HG02970 (cell line): ENCODE measurements at regions not wholly inside any gene's neighbourhood (a gene's known extent, or its start where the extent isn't known, plus 50 kb on each side); places are given as distances from the start of the nearest gene placed in this dataset.

Experiments
- ATAC-seq: cut with Tn5 transposase; IDR thresholded peaks from one replicate; pipeline ENCODE4 v1.9.1; 2021; ENCODE audit warnings: mild to moderate bottlenecking, moderate library complexity, moderate number of reproducible peaks; ENCODE audit not compliant: unreplicated experiment, low FRiP score

DNA sequence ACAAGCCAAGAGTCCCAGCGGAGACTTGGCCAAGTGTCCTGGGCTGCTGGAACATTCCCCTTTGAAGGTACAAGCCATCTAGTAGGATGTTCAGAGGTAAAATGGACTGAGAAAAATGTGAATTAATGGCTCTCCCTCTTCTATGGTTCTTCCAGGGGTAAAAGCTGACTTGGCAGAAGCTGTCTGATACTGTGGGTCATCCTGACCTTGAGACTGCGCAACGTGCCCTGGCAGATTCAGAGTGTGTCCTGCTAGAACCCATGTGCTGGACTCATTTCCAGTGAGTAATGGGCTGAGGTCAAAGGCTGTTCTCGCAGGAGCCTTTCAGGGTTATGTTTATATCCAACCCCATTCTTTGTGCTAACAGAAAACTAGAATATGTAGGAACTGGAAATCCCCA, 423.0 kb upstream of the CD180 start:
- no peak for ATAC-seq

DNA sequence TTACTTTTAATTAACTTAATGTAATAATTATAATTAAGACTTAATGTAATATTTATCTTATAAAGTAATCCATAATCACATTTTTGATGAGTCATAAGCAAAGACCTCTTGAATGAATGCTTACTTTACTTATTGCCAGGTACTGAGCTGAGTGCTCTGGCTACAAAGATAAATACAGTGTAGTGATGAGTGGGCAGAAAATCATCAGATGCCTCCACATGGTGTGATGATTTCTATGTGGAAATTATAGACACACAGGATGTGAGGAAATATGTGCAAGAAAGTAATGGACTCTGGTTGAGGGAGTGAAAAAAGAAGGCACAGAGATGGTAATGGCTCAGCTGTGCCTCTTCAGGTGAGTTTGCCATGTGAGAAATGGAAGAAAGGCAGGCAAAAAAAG, 422.6 kb upstream of the CD180 start:
- ATAC-seq, result no peak

DNA sequence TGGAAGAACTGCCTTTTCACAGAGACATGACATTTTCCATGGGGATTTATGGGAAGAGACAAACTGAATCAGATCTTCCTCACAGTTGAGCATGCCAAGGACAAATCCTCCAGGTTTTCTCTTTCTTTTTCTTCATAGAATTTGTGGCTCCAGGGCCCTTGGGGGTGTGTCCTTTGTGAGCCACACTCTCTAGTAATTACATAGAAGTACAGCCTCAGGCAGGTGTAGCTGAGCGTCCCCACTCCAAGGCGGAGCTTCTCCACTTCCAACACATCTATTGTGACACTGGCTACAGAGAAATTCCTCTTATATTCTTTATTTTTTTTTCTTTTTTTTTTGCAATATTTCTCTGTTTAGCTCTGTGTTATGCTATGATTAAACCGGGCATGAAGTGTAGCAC, 420.5 kb upstream of the CD180 start:
- no peak for ATAC-seq

DNA sequence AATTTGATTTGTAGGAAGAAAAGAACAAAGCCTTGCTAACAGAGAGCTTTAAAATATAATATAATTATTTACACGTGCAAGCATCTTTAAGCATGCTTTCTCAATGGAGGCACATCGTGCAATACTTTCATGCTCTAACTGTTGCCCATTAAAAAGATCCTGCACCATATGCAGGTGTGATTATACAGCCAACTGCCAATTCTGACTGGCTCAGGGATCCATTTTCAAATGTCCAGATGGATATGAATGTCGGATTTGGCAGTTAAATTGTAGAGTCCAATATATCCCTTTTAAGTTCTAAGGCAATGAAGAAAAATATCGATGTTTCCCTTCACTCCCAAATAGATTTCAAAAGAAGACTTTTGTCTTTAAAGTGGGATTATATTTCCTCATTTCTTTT, 416.4 kb upstream of the CD180 start:
- ATAC-seq, result no peak

GRCh38 chr5:67610186-67610912, 413.8 kb upstream of the CD180 start:
- no peak for ATAC-seq

GRCh38 chr5:67607958-67608357, 411.4 kb upstream of the CD180 start:
- ATAC-seq, result no peak

DNA sequence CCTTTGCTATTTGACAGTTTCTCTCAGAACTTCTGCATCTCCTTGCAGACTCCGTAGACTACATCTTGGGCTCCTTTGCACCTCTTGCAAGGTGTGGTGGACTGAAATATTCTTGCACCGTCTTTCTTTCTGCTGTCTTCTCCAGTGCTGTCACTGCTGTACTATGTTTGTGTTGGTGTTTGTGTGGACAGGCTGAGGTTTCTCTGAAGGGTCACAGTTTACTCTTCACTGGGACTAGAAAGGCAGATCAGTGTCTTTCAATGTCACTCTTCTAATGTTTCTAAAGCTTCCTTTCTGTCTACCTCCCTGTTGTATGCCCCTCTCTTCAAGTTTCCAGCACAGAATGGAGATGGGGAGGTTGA, 410.0 kb upstream of the CD180 start:
- ATAC-seq, result no peak

DNA sequence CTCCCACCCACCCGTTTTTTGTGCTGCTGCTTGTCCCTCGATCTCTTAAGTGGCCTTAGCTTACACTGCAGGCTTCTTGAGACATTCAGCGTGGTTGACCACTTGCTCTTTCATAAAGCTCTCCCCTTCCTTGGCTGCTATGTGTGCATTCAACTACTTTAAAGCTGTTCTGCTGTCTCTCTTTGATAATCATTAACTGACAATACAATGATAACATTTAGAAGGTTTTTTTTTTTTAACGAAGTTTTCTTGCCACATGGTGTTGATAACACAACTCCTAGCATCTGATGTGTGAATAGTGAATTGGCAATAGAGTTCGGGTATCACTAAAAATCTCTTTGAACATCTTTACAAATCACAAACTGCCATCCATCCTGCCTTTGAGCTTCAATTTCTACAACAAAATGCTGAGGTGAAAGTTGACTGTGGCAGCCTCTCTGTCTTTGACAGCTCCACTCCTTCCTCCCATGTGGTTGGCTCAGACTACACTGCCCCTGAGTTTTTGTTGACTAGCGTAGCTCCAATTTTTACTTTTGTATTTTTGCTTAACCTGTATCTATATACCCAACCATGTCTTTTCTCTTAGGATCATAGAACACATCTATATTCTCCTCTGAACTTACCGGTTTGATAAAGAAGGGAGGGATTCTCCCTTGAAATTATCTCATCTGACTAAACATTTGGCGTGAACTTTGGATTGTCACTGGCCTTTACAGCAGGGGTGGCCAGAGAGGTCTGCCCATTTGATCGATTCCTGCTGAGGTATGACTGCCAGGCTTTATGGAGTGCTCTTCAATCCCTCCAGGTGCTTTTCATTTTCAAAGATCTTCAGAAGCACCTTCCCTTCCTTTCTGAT, 409.4 kb upstream of the CD180 start:
- ATAC-seq, result no peak

DNA sequence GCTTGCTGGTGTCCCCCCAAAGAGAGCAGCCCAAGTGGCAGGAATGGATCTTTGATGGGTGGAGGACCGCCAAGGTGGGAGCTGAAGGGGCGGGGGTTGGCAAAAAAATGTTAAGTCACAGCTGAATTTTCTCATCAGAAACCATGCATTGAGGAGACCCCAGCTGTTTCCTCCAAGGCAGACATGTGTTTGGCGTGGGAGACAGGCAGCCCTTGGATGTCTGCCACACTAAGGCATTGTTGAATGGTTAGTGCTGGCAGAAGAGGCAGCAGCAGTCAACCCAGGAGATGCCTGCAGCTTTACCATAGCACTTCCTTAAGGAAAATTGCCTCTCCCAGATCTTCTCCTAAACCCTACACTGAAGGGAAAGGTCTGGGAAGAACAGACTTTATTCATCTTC, 394.9 kb upstream of the CD180 start:
- no peak for ATAC-seq

DNA sequence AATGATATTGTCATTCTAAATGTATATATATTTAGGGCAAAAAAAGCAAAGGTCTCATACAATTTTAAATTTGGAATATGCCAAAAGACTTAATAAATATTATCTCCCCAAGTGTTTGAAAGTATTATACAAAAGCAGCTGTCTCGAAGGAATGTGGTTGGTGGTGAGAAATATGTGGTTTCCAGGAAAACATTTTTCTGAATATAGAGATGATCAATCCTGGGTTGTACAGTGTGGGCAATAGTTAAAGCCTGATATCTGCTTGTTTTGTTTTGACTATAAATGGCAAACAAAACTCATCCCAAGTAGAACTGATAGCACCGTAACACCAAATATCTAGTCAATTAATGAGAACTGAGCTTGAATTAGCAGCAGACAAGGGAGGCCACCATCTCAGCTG, 391.8 kb upstream of the CD180 start:
- ATAC-seq, result no peak

DNA sequence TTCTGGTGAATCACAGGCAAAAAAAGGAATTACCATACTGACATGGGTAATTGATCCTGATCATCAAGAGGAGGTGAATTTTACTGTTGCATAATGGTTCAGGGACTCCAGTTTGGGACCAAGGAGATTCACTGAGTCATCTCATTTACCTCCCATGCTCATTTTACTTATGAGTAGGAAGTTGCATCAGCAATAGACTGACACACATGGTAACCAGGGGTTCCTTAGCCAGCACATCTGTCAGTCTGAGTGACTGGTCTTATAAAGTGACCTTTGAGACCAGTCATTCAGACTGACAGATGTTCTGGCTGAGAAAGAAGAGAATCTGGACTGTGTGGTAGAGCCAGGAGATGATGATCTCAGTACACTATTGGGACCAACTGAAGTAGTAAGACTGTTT, 384.6 kb upstream of the CD180 start:
- ATAC-seq, result no peak

DNA sequence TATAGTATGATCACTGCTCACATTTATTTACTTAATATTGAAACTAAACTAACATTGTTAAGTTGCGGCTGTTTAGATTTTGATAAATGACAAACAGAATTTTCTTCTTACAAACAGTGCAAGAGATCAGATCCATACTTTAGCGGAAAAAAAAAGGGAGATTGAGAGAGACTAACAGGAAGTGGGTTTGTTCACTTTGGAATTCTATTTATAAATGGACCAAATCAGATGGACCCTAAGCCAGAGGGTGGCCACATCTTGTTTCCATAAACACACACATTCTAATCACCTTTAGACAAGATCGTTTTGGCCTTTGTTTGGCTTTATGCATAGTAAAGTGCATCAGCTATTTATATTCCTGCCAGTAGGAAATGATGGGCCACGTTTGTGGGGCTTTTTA, 381.4 kb upstream of the CD180 start:
- ATAC-seq, result no peak

GRCh38 chr5:67577424-67577823, 380.8 kb upstream of the CD180 start:
- ATAC-seq, result no peak

DNA sequence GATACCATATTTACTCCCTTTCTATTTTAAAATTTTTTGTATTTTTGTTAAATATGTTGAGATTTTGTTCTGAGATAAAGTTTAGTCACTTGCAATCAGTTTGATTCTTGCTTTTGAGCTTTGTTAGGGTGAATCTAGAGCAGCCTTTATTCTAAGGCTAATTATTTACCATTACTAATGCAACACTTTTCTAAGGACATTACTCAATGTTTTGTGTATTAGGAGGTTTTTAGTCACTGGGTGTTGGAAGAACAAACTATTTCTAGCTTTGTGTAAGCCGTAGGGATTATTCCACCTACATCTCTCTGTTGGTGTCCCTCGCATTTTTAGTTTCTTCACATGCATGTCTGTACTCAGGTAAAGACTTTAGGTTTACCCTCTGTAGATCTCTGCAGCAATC, 379.5 kb upstream of the CD180 start:
- no peak for ATAC-seq

DNA sequence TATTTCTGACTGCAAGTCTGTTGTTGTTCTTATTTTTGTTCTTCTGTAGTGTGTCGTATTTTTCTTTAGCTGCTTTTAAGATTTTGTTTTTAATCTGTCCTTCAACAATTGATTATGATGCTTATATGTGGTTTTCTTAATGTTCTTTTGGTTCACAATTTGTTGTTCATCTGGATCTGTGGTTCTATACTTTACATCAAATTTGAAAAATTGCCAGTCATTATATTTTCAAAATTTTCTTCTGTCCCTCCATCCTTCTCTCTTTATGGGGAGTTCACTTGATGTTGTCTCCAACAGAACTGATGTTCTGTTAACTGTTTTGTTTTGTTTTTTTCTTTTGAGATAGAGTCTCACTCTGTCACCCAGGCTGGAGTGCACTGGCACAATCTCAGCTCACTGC, 378.5 kb upstream of the CD180 start:
- no peak for ATAC-seq

GRCh38 chr5:67561151-67561932, 364.7 kb upstream of the CD180 start:
- no peak for ATAC-seq

GRCh38 chr5:67552773-67553172, 356.2 kb upstream of the CD180 start:
- ATAC-seq, result no peak

GRCh38 chr5:67549947-67550346, 353.3 kb upstream of the CD180 start:
- ATAC-seq, result no peak

DNA sequence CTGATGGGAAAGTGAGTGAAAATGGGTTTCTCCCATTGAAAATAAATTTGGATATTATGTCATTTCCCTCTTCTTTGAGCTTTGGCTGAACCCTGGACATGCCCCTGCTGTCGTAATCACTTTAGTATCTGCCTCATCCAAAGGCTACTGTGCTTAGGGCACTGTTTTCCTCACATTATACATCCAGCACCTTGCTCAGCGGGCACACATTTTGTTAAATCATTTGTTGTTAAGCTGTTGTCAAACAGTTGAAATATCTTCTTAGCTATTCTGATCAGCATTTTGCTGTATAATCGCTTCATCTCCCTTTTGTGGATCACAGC, 352.7 kb upstream of the CD180 start:
- ATAC-seq, result no peak

- ATAC-seq, result no peak
Measured at GRCh38 chr5:67548520-67549295, 352.1 kb upstream of the CD180 start.

DNA sequence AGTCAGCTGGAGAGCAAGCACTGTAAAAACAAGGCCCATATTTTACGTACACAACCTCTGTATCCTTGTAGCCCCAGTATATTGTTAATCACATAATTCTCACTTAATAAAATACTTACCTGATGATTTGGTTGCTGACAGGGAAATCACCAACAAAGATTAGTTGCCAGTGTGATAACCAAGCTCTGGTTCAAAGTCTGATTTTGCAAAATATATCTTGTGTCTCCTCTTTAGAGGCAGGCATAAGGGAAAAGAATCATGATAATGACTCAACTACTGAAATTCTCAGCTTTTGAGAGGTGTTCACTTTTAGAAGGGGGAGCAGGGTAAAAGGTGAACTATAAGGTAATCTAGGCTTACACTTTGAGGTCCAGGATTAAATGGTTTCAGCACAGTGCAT, 351.1 kb upstream of the CD180 start:
- ATAC-seq, result no peak
